ENCODE measurements at regions not wholly inside any gene's neighbourhood (a gene's known extent, or its start where the extent isn't known, plus 50 kb on each side); places are given as distances from the start of the nearest gene placed in this dataset.

- no peaks in the 10 kb centered on the region for H3K36me3 ChIP-seq (ENCODE audit: insufficient read depth, low read length)
- no peak overlapping the region for H3K9ac ChIP-seq (ENCODE audit: insufficient read length)
- no peak overlapping the region for H3K27ac ChIP-seq
- no peak for DNase-seq (ENCODE audit: low read depth, low spot score)
- H3K4me3 ChIP-seq: no peak overlapping the region
- TF ChIP-seq POLR2AphosphoS5 (IDR thresholded peaks at IDR 0.05; ENCODE audit: borderline replicate concordance, low read depth, low read length) (no peak), EZH2 (IDR thresholded peaks at IDR 0.05) (no peak), FOXP2 (optimal IDR thresholded peaks at IDR 0.05; ENCODE audit: control extremely low read depth, extremely low read length, insufficient read depth) (no peak)
- H3K9me3 ChIP-seq (ENCODE audit: low read depth, low read length): no peaks in the 10 kb centered on the region
Observed at GRCh38 chr9:91074866-91075265, 273.2 kb downstream of the SYK start.

GRCh38 chr9:91075279-91075678 is 273.7 kb downstream of the SYK start:
- H3K9ac ChIP-seq (ENCODE audit: insufficient read length): no peak overlapping the region
- no peak overlapping the region for H3K4me3 ChIP-seq
- no peak for TF ChIP-seq FOXP2 (optimal IDR thresholded peaks at IDR 0.05; ENCODE audit: control extremely low read depth, extremely low read length, insufficient read depth)
- no peak for TF ChIP-seq EZH2 (IDR thresholded peaks at IDR 0.05)
- TF ChIP-seq POLR2AphosphoS5 (IDR thresholded peaks at IDR 0.05; ENCODE audit: borderline replicate concordance, low read depth, low read length): no peak
- no peak for DNase-seq (ENCODE audit: low read depth, low spot score)
- H3K27ac ChIP-seq: no peak overlapping the region
- H3K9me3 ChIP-seq (ENCODE audit: low read depth, low read length): no peaks in the 10 kb centered on the region
- no peaks in the 10 kb centered on the region for H3K36me3 ChIP-seq (ENCODE audit: insufficient read depth, low read length)

GRCh38 chr9:91077624-91078368 is 276.2 kb downstream of the SYK start:
- H3K9ac ChIP-seq (ENCODE audit: insufficient read length): no peak overlapping the region
- H3K27ac ChIP-seq: no peak overlapping the region
- H3K36me3 ChIP-seq (ENCODE audit: insufficient read depth, low read length): no peaks in the 10 kb centered on the region
- no peak overlapping the region for H3K4me3 ChIP-seq
- H3K9me3 ChIP-seq (ENCODE audit: low read depth, low read length): no peaks in the 10 kb centered on the region
- no peak for DNase-seq (ENCODE audit: low read depth, low spot score)
- TF ChIP-seq POLR2AphosphoS5 (IDR thresholded peaks at IDR 0.05; ENCODE audit: borderline replicate concordance, low read depth, low read length) (no peak), FOXP2 (optimal IDR thresholded peaks at IDR 0.05; ENCODE audit: control extremely low read depth, extremely low read length, insufficient read depth) (no peak), EZH2 (IDR thresholded peaks at IDR 0.05) (no peak)

GRCh38 chr9:91078369-91078695 is 276.7 kb downstream of the SYK start:
- Histone ChIP-seq H3K9me3 (ENCODE audit: low read depth, low read length) (no peaks in the 10 kb centered on the region), H3K27ac (no peak overlapping the region), H3K4me3 (no peak overlapping the region), H3K36me3 (ENCODE audit: insufficient read depth, low read length) (no peaks in the 10 kb centered on the region), H3K9ac (ENCODE audit: insufficient read length) (no peak overlapping the region)
- DNase-seq (ENCODE audit: low read depth, low spot score): no peak
- no peak for TF ChIP-seq FOXP2 (optimal IDR thresholded peaks at IDR 0.05; ENCODE audit: control extremely low read depth, extremely low read length, insufficient read depth)
- no peak for TF ChIP-seq POLR2AphosphoS5 (IDR thresholded peaks at IDR 0.05; ENCODE audit: borderline replicate concordance, low read depth, low read length)
- no peak for TF ChIP-seq EZH2 (IDR thresholded peaks at IDR 0.05)

GRCh38 chr9:91082731-91083130 is 279.0 kb downstream of the AUH start:
- Histone ChIP-seq H3K4me3 (no peak overlapping the region), H3K9ac (ENCODE audit: insufficient read length) (no peak overlapping the region), H3K27ac (no peak overlapping the region), H3K36me3 (ENCODE audit: insufficient read depth, low read length) (no peaks in the 10 kb centered on the region), H3K9me3 (ENCODE audit: low read depth, low read length) (no peaks in the 10 kb centered on the region)
- TF ChIP-seq FOXP2 (optimal IDR thresholded peaks at IDR 0.05; ENCODE audit: control extremely low read depth, extremely low read length, insufficient read depth): no peak
- no peak for TF ChIP-seq POLR2AphosphoS5 (IDR thresholded peaks at IDR 0.05; ENCODE audit: borderline replicate concordance, low read depth, low read length)
- TF ChIP-seq EZH2 (IDR thresholded peaks at IDR 0.05): no peak
- DNase-seq (ENCODE audit: low read depth, low spot score): no peak

- H3K27ac ChIP-seq: no peak overlapping the region
- H3K9ac ChIP-seq (ENCODE audit: insufficient read length): no peak overlapping the region
- H3K4me3 ChIP-seq: no peak overlapping the region
- no peaks in the 10 kb centered on the region for H3K9me3 ChIP-seq (ENCODE audit: low read depth, low read length)
- TF ChIP-seq POLR2AphosphoS5 (IDR thresholded peaks at IDR 0.05; ENCODE audit: borderline replicate concordance, low read depth, low read length) (no peak), FOXP2 (optimal IDR thresholded peaks at IDR 0.05; ENCODE audit: control extremely low read depth, extremely low read length, insufficient read depth) (no peak), EZH2 (IDR thresholded peaks at IDR 0.05) (no peak)
- DNase-seq (ENCODE audit: low read depth, low spot score): no peak
- H3K36me3 ChIP-seq (ENCODE audit: insufficient read depth, low read length): no peaks in the 10 kb centered on the region
Observed at GRCh38 chr9:91084896-91085516, 276.7 kb downstream of the AUH start.

GRCh38 chr9:91085517-91086291 is 276.0 kb downstream of the AUH start:
- no peak for DNase-seq (ENCODE audit: low read depth, low spot score)
- H3K9me3 ChIP-seq (ENCODE audit: low read depth, low read length): no peaks in the 10 kb centered on the region
- TF ChIP-seq POLR2AphosphoS5 (IDR thresholded peaks at IDR 0.05; ENCODE audit: borderline replicate concordance, low read depth, low read length) (no peak), EZH2 (IDR thresholded peaks at IDR 0.05) (no peak), FOXP2 (optimal IDR thresholded peaks at IDR 0.05; ENCODE audit: control extremely low read depth, extremely low read length, insufficient read depth) (no peak)
- H3K4me3 ChIP-seq: no peak overlapping the region
- H3K27ac ChIP-seq: no peak overlapping the region
- no peak overlapping the region for H3K9ac ChIP-seq (ENCODE audit: insufficient read length)
- no peaks in the 10 kb centered on the region for H3K36me3 ChIP-seq (ENCODE audit: insufficient read depth, low read length)

GRCh38 chr9:91086657-91087461 is 274.9 kb downstream of the AUH start:
- no peak for DNase-seq (ENCODE audit: low read depth, low spot score)
- H3K36me3 ChIP-seq (ENCODE audit: insufficient read depth, low read length): no peaks in the 10 kb centered on the region
- no peak overlapping the region for H3K4me3 ChIP-seq
- H3K9me3 ChIP-seq (ENCODE audit: low read depth, low read length): no peaks in the 10 kb centered on the region
- H3K27ac ChIP-seq: no peak overlapping the region
- H3K9ac ChIP-seq (ENCODE audit: insufficient read length): no peak overlapping the region
- no peak for TF ChIP-seq EZH2 (IDR thresholded peaks at IDR 0.05)
- TF ChIP-seq POLR2AphosphoS5 (IDR thresholded peaks at IDR 0.05; ENCODE audit: borderline replicate concordance, low read depth, low read length): no peak
- no peak for TF ChIP-seq FOXP2 (optimal IDR thresholded peaks at IDR 0.05; ENCODE audit: control extremely low read depth, extremely low read length, insufficient read depth)
